8988T (cell line): ENCODE measurements at regions not wholly inside any gene's neighbourhood (a gene's known extent, or its start where the extent isn't known, plus 50 kb on each side); places are given as distances from the start of the nearest gene placed in this dataset.

Experiments
- DNase-seq: peaks from one replicate; pipeline ENCODE4 v3.0.0; 2011

DNA sequence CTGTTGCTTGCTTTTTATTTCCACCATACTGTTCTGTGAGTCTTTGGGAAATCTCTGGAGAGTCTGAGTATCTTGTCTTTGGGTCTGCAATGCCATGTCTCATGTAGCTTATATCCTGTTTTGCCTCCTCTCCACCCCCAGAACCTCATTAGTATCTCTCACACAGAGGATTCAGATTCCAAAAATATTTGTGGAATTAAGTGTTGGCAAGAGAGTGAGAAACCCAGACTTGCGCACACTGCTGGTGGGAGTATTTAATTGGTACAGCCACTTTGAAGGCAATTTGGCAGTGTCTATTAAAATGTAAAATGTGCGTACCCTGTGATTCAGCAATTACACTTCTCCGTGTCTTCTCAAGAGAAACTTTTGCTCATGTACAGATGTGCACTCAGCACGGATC lies 68.6 kb downstream of the ZNF621 start:
- no peak for DNase-seq

DNA sequence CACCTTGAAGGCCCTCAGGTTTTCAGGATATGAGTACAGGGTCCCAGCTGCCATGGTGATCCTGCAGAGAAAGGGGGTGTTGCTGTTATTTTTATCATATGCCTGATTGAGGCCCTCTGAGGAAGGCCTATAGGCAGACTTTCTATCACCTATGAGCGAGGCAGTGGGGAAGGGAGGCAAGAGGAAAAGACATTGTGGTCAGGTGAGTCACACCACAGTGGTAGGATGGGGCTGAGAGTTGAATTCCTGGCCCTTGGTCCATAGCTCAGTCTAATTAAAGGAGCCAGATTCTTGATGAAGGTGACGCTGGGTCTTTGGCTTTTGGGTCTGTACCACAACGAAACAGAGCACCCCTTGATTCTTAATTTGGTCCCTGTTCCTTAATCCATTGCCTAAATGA lies 72.7 kb downstream of the ZNF621 start:
- DNase-seq: no peak

GRCh38 chr3:40598338-40598737 lies 73.6 kb downstream of the ZNF621 start:
- DNase-seq: no peak

- DNase-seq: no peak
Observed at GRCh38 chr3:40598962-40599361, 74.2 kb downstream of the ZNF621 start.

- no peak for DNase-seq
Observed at GRCh38 chr3:40602778-40603385, 78.1 kb downstream of the ZNF621 start.

DNA sequence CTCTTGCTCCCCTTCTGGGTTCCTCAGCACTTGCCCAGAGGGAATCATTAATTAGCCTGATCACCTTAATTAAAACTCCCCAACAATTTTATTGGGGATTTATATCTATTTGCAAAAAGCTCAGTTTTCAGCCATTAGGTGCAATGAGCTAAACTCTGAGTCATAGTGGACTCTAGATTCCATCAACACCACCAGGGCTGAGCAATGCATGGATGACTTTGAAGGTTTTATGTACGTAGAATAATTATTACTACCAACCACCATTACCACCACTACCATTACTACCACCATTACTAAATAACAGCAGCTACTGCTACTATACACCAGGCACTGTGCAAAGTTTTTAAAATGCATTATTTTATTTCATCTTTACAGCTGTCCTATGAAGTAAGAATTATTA lies 81.2 kb downstream of the ZNF621 start:
- DNase-seq: no peak

DNA sequence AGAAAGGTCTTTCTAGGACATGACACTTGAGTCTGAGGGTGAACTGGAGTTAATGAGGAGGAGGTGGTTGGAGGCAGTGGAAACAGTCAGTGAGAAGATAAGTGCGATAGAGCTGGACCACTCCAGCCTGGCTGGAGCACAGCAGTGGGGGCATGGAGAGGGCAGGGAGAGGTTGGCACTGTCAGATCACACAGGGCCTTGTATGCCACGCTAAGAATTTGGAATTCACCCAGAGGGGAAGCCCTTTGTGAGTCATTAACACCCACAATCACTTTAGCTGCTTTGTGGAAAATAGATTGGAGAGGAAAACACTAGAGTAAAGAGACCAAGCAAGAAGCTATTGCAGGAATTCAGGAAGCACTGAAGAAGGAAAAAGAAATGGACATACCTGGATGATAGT lies 83.3 kb downstream of the ZNF621 start:
- no peak for DNase-seq

DNA sequence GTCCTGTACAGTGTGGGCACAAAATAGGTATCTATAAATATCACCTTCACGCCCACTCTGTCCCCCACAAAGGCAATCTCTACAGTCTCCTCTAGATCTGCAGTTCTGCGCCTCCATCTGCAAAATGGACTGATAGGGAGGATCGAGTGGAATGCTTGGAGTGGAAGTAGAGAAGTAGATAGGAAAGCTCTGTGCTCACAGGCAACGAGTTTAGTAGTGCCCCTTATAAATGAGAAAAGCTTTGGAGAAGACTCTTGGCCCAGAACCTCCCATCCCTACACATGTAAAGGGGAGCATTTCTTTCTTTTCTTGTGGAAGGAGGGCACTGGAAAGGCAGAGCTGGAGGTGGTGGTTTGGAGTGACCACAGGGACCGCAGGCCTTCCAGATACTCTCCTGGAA lies 88.5 kb downstream of the ZNF621 start:
- DNase-seq: no peak

DNA sequence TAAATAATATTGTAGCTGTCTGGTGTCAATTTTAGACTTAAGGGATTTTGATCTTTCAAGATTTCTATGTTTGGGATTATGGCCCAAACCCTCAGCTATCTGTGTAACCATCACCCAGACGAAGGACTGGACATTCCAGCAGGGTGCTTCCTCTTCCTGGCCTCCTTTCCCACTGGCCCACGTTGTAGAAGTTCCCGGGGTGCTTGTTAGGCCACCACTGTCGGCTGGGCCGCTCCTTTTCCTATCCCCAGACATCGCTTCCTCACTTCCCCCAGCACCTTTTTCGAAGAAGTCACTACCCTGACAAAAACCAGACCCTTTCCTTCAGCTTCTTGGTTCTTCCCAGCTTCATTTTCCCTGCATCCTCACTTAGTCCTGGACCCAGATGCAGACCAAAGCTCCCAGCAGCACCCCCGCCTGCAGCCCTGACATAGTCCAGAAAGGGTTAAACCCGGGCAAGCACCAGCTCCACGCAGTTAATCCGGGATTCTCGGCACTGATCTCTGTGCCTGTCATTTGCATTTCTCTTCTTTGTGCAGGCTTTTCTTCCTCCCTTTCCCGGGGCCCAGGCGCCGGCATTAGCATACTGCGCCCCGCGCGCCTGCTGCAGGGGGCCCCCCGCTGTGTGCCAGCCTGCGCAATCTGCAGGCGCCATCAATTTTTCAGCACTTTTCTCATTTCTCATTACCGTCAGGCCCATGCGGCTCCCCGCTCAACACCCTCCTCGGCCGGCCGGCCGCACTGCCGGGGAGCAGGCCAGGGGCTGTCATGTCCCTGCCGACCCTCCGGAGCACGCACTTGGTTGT lies 90.6 kb downstream of the ZNF621 start:
- no peak for DNase-seq

- DNase-seq: no peak
Observed at GRCh38 chr3:40615918-40616819, 91.4 kb downstream of the ZNF621 start.

- DNase-seq: no peak
Observed at GRCh38 chr3:40617084-40617483, 92.3 kb downstream of the ZNF621 start.

- DNase-seq: no peak
Observed at GRCh38 chr3:40618158-40618557, 93.4 kb downstream of the ZNF621 start.

- no peak for DNase-seq
Observed at GRCh38 chr3:40620151-40620550, 95.4 kb downstream of the ZNF621 start.

- DNase-seq: no peak
Observed at GRCh38 chr3:40621252-40621651, 96.5 kb downstream of the ZNF621 start.

GRCh38 chr3:40623567-40623966 lies 98.8 kb downstream of the ZNF621 start:
- no peak for DNase-seq

- DNase-seq: no peak
Observed at GRCh38 chr3:40624189-40624769, 99.5 kb downstream of the ZNF621 start.

- DNase-seq: no peak
Observed at GRCh38 chr3:40627095-40627494, 102.3 kb downstream of the ZNF621 start.

DNA sequence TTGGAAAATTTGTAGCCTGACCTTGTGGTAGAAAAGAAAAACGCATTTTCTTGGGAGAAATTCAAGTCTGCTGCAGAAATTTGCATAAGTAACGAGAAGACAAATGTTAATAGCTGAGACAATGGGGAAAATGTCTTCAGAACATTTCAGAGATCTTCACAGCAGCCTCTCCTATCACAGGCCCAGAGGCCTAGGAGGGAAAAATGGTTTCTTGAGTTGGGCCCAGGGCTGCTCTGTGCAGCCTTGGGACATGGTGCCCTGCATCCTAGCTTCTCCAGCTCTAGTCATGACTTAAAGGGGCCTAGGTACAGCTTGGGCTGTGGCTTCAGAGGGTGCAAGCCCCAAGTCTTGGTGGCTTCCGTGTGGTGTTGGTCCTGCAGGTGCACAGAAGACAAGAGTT lies 104.2 kb downstream of the ZNF621 start:
- DNase-seq: no peak

- no peak for DNase-seq
Observed at GRCh38 chr3:40631341-40631995, 106.7 kb downstream of the ZNF621 start.

- no peak for DNase-seq
Observed at GRCh38 chr3:40637906-40638305, 113.1 kb downstream of the ZNF621 start.

DNA sequence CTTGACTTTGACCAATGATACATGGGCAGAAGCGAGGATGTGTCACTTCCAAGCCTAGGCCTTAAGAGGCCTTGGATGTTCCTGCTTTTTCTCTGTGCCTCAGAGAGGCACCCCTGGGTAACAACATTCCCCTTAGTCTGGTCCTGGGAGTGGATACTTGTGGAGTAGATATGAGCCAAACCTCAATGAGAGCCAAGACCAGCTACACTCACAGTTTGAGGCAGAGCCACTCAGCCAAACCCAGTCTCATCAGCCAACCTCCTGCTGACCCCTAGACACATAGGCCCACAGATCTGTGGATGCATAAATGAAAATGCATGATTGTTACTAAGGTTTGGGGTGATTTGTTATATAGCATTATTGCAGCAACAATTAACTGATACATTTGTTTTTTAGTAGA lies 114.2 kb downstream of the ZNF621 start:
- DNase-seq: no peak

DNA sequence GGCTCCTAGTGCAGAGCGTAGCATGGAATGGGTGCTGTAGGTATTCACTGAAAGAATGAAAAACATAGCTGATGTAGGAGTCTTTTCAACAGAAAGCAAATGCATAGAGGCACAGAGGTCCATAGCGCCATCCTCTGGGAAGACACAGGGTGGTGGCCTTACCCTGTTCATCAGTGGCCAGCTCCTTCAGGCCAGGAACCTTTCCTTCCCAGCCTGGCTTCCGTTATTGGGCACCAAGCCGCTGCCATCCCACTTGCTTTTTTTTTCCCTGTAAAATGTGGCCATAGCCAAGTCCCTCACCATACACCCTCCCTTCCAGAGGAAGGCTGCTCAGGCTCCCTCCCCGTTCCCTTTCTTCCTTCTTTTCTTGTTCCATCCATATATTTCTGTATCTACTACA lies 118.1 kb downstream of the ZNF621 start:
- DNase-seq: no peak

GRCh38 chr3:40645883-40646282 lies 121.1 kb downstream of the ZNF621 start:
- DNase-seq: no peak
